HCT116 (cell line): ENCODE measurements at regions not wholly inside any gene's neighbourhood (a gene's known extent, or its start where the extent isn't known, plus 50 kb on each side); places are given as distances from the start of the nearest gene placed in this dataset.

Source experiments
- ATAC-seq: fragments of 200-7000 bp; cut with Tn5 transposase; 2 replicates; pipeline ENCODE4 v1.9.1; 2020; ENCODE audit warnings: mild to moderate bottlenecking, moderate library complexity
- BruUV-seq: library from RNA; stranded (reverse); fragments of 400-500 nt; replicated peaks from 2 replicates; lab custom pipeline; 2021; lab: Mats Ljungman, UMichigan
- CTCF ChIA-PET: fragments of 300-600 bp; sonication (Branson Sonifier 250); formaldehyde crosslinking; loops from one replicate; lab custom pipeline; 2021; ENCODE audit warnings: antibody characterized with exemption; lab: Charles Lee
- POLR2A ChIA-PET: fragments of 300-600, 350-600 bp; sonication (Branson Sonifier 250); formaldehyde crosslinking; loops from one replicate; lab custom pipeline; 2021; ENCODE audit warnings: antibody characterized with exemption; lab: Charles Lee
- RAD21 ChIA-PET, 2 experiments: fragments of 300-600 bp; sonication (Branson Sonifier 250); formaldehyde crosslinking; loops; one replicate each; lab custom pipeline; 2023; ENCODE audit warnings: low total read pairs in 2 of 2; ENCODE audit not compliant: uncharacterized antibody in 2 of 2, unreplicated experiment in 2 of 2, low non-redundant PET in 1 of 2; lab: Charles Lee
- DNase-seq: peaks from one replicate; pipeline ENCODE4 v3.0.0-alpha.2; 2010; ENCODE audit warnings: low read depth, low spot score
- H2AFZ ChIP-seq: fragments of 200-600 bp; shearing (Covaris generic), sonication (generic); 2 replicates; pipeline ENCODE4 v1.6.1; 2017; ENCODE audit warnings: low read depth, mixed run types, mixed read lengths, antibody characterized with exemption, low read length; ENCODE audit not compliant: poor library complexity, severe bottlenecking
- H3K27ac ChIP-seq: 2 replicates; pipeline ENCODE4 v1.5.1; 2012; ENCODE audit warnings: low read depth, low read length
- H3K27me3 ChIP-seq: fragments of 200-600 bp; sonication (generic); 2 replicates; pipeline ENCODE4 v1.6.1; 2016; ENCODE audit warnings: mixed run types, low read length, mixed read lengths; ENCODE audit not compliant: insufficient read depth
- H3K36me3 ChIP-seq, 2 experiments: fragments of 200-500 bp in 1 of 2; fragments of 200-600 bp in 1 of 2; sonication (Bioruptor generic) in 1 of 2; sonication (generic) in 1 of 2; 2 replicates each; pipeline versions ENCODE4 v1.5.1 to v1.6.1; 2014 to 2016; ENCODE audit warnings: low read length in 2 of 2, inconsistent platforms in 1 of 2, mixed read lengths in 1 of 2, mixed run types in 1 of 2; ENCODE audit not compliant: insufficient read depth in 2 of 2, control insufficient read depth in 1 of 2
- H3K4me1 ChIP-seq, 2 experiments: fragments of 200-600 bp in 1 of 2; sonication (generic) in 1 of 2; 2 replicates each; pipeline versions ENCODE4 v1.5.1 to v1.6.1; 2012 to 2017; ENCODE audit warnings: low read length in 2 of 2, inconsistent platforms in 1 of 2, mild to moderate bottlenecking in 1 of 2, mixed read lengths in 1 of 2, mixed run types in 1 of 2, moderate library complexity in 1 of 2; ENCODE audit not compliant: insufficient read depth in 2 of 2, control insufficient read depth in 1 of 2
- H3K4me2 ChIP-seq: fragments of 200-600 bp; sonication (generic); 2 replicates; pipeline ENCODE4 v1.6.1; 2017; ENCODE audit warnings: mixed run types, low read length, mixed read lengths
- H3K4me3 ChIP-seq, 2 experiments: fragments of 200-600 bp in 1 of 2; sonication (generic) in 1 of 2; replicated peaks in 1 of 2; 2 replicates each; pipeline ENCODE4 v1.5.1; 2011 to 2016; ENCODE audit warnings: low read length in 2 of 2, control low read depth in 1 of 2, low read depth in 1 of 2, mild to moderate bottlenecking in 1 of 2, mixed read lengths in 1 of 2, mixed run types in 1 of 2
- H3K79me2 ChIP-seq: fragments of 200-600 bp; sonication (generic); 2 replicates; pipeline ENCODE4 v1.6.1; 2017; ENCODE audit warnings: mild to moderate bottlenecking, mixed run types, low read length, moderate library complexity, mixed read lengths; ENCODE audit not compliant: insufficient read depth
- H3K9ac ChIP-seq: fragments of 200-600 bp; sonication (generic); 2 replicates; pipeline ENCODE4 v1.6.1; 2016; ENCODE audit warnings: low read length, mixed read lengths
- H3K9me2 ChIP-seq: fragments of 200-600 bp; sonication (generic), shearing (Covaris generic); 2 replicates; pipeline ENCODE4 v1.6.1; 2017; ENCODE audit warnings: mixed run types, mild to moderate bottlenecking, moderate library complexity; ENCODE audit not compliant: insufficient read depth
- H3K9me3 ChIP-seq, 2 experiments: fragments of 200-500 bp in 1 of 2; fragments of 200-600 bp in 1 of 2; sonication (Bioruptor generic) in 1 of 2; sonication (generic) in 1 of 2; 2 replicates each; pipeline ENCODE4 v1.6.1; 2014 to 2017; ENCODE audit warnings: low read length in 2 of 2, mixed read lengths in 2 of 2, inconsistent platforms in 1 of 2, low read depth in 1 of 2, mild to moderate bottlenecking in 1 of 2, mixed run types in 1 of 2, moderate library complexity in 1 of 2; ENCODE audit not compliant: control insufficient read depth in 1 of 2, insufficient read depth in 1 of 2
- H4K20me1 ChIP-seq: fragments of 200-600 bp; sonication (generic), shearing (Covaris generic); 2 replicates; pipeline ENCODE4 v1.6.1; 2017; ENCODE audit warnings: mixed run types, mild to moderate bottlenecking, moderate library complexity; ENCODE audit not compliant: insufficient read depth
- CEBPB ChIP-seq: IDR thresholded peaks from 2 replicates; pipeline ENCODE4 v1.6.1; 2012; ENCODE audit warnings: low read depth
- EZH2phosphoT487 ChIP-seq: fragments of 200-600 bp; IDR thresholded peaks from 2 replicates; pipeline ENCODE4 v1.6.1; 2018; ENCODE audit warnings: antibody characterized with exemption, borderline replicate concordance
- JUND ChIP-seq: IDR thresholded peaks from 2 replicates; pipeline ENCODE4 v1.6.1; 2012
- POLR2AphosphoS5 ChIP-seq: IDR thresholded peaks from 2 replicates; pipeline ENCODE4 v1.6.1; 2011; ENCODE audit warnings: mild to moderate bottlenecking, low read depth, low read length, moderate library complexity
- SRF ChIP-seq: IDR thresholded peaks from 2 replicates; pipeline ENCODE4 v1.6.1; 2012; ENCODE audit warnings: low read depth
- TCF7L2 ChIP-seq: IDR thresholded peaks from 2 replicates; pipeline ENCODE4 v1.7.0; 2011; ENCODE audit warnings: borderline replicate concordance, inconsistent platforms; ENCODE audit not compliant: insufficient read depth, insufficient read length; ENCODE audit errors: extremely low read depth
- YY1 ChIP-seq: IDR thresholded peaks from 2 replicates; pipeline ENCODE4 v1.6.1; 2011; ENCODE audit warnings: low read length, low read depth, moderate library complexity, mild to moderate bottlenecking; ENCODE audit not compliant: insufficient replicate concordance; ENCODE audit errors: extremely low read depth
- ZFX ChIP-seq: fragments of 450-650 bp; IDR thresholded peaks from 2 replicates; pipeline ENCODE4 v1.6.1; 2017
- intact Hi-C: fragments of 100-400 bp; cut with micrococcal nuclease; formaldehyde crosslinking; loops from 2 replicates; pipeline ENCODE4 v1.10.0; 2022
- TF ChIP-seq, protein P1 (sequence below): IDR thresholded peaks from 2 replicates; pipeline ENCODE4 v1.6.1; 2012
- TF ChIP-seq, protein P2 (sequence below): IDR thresholded peaks from 2 replicates; pipeline ENCODE4 v1.6.1; 2012; ENCODE audit warnings: low read depth

DNA sequence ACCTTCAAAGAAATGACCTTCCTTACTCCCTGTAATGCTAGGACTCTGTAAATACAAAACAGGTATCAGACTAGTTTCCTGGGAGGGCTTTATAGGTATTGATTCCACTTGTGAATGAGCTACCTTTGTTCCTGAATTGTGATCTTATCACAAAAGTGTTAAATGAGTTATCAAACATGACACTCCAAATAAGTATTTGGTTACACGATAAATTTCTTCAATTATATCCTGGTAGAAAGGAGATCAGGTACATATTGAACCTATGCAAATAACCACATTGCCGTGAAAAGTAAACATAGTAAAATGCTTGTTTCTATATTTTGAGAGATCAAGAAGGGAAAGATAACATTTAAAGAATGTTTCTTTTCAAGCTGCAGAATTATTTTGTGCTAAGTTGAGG is 285.3 kb downstream of the HIVEP2 start:
- Histone ChIP-seq H3K27ac (no peak overlapping the region), H3K36me3 (no peaks in the 10 kb centered on the region), H3K9me3 (no peaks in the 10 kb centered on the region), H2AFZ (no peak overlapping the region), H3K9me2 (no peaks in the 10 kb centered on the region), H3K4me1 (no peaks in the 10 kb centered on the region), H3K79me2 (no peaks in the 10 kb centered on the region), H3K4me3 (no peak overlapping the region), H3K9ac (no peak overlapping the region), H4K20me1 (no peaks in the 10 kb centered on the region), H3K4me2 (no peak overlapping the region), H3K27me3 (no peaks in the 10 kb centered on the region)
- no peak for DNase-seq
- TF ChIP-seq EZH2phosphoT487 (no peak), SRF (no peak), YY1 (no peak), CEBPB (no peak), ZFX (no peak), POLR2AphosphoS5 (no peak), JUND (no peak), TCF7L2 (no peak)
- TF ChIP-seq, protein P1, sequence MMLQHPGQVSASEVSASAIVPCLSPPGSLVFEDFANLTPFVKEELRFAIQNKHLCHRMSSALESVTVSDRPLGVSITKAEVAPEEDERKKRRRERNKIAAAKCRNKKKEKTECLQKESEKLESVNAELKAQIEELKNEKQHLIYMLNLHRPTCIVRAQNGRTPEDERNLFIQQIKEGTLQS = no peak
- TF ChIP-seq, protein P2, sequence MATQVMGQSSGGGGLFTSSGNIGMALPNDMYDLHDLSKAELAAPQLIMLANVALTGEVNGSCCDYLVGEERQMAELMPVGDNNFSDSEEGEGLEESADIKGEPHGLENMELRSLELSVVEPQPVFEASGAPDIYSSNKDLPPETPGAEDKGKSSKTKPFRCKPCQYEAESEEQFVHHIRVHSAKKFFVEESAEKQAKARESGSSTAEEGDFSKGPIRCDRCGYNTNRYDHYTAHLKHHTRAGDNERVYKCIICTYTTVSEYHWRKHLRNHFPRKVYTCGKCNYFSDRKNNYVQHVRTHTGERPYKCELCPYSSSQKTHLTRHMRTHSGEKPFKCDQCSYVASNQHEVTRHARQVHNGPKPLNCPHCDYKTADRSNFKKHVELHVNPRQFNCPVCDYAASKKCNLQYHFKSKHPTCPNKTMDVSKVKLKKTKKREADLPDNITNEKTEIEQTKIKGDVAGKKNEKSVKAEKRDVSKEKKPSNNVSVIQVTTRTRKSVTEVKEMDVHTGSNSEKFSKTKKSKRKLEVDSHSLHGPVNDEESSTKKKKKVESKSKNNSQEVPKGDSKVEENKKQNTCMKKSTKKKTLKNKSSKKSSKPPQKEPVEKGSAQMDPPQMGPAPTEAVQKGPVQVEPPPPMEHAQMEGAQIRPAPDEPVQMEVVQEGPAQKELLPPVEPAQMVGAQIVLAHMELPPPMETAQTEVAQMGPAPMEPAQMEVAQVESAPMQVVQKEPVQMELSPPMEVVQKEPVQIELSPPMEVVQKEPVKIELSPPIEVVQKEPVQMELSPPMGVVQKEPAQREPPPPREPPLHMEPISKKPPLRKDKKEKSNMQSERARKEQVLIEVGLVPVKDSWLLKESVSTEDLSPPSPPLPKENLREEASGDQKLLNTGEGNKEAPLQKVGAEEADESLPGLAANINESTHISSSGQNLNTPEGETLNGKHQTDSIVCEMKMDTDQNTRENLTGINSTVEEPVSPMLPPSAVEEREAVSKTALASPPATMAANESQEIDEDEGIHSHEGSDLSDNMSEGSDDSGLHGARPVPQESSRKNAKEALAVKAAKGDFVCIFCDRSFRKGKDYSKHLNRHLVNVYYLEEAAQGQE = no peak
- ChIA-PET CTCF (no interaction called here), RAD21 (no interaction called here), POLR2A (no interaction called here)
- no peak for ATAC-seq
- intact Hi-C loops = no loop called here
- BruUV-seq = no TSS peak
